H1 (cell line): ENCODE measurements at regions not wholly inside any gene's neighbourhood (a gene's known extent, or its start where the extent isn't known, plus 50 kb on each side); places are given as distances from the start of the nearest gene placed in this dataset.
"Not testable (repeated sequence)": the region's sequence is repeated elsewhere in the genome, so short reads cannot be mapped to it uniquely, and the experiment has no call there.

Source experiments
- CTCF ChIA-PET: fragments of 300-600 bp; sonication (Branson Sonifier 250); formaldehyde crosslinking; loops from one replicate; lab custom pipeline; 2021; ENCODE audit not compliant: partially characterized antibody; lab: Charles Lee
- POLR2A ChIA-PET: fragments of 300-600 bp; sonication (Branson Sonifier 250); formaldehyde crosslinking; loops from one replicate; lab custom pipeline; 2021; ENCODE audit warnings: inconsistent platforms; ENCODE audit not compliant: partially characterized antibody; lab: Charles Lee
- DNase-seq, 2 experiments: peaks; one replicate each; pipeline versions ENCODE4 v3.0.0 to v3.0.0-alpha.2; 2010 to 2022; ENCODE audit warnings: low spot score in 2 of 2, low read depth in 1 of 2, mixed read lengths in 1 of 2
- FAIRE-seq: peaks from 2 replicates; lab custom pipeline; 2011; peaks lifted over from hg19 to GRCh38; lab: Jason Lieb, UNC
- H2AFZ ChIP-seq: 2 replicates; pipeline ENCODE4 v1.8.1; 2012; ENCODE audit warnings: low read length, inconsistent platforms
- H2AK5ac ChIP-seq: 2 replicates; pipeline ENCODE4 v1.6.1; 2013; ENCODE audit warnings: low read depth, low read length
- H2BK120ac ChIP-seq: replicated peaks from 2 replicates; pipeline ENCODE3; 2013; ENCODE audit warnings: low read depth, low read length, inconsistent platforms
- H2BK12ac ChIP-seq: 2 replicates; pipeline ENCODE4 v1.6.1; 2013; ENCODE audit warnings: low read depth, low read length
- H2BK15ac ChIP-seq: 2 replicates; pipeline ENCODE4 v1.6.1; 2013; ENCODE audit warnings: low read length
- H2BK20ac ChIP-seq: 2 replicates; pipeline ENCODE4 v1.6.1; 2013; ENCODE audit warnings: low read length
- H2BK5ac ChIP-seq: 2 replicates; pipeline ENCODE4 v1.6.1; 2013; ENCODE audit warnings: low read depth, low read length
- H3K14ac ChIP-seq: 2 replicates; pipeline ENCODE4 v1.6.1; 2013; ENCODE audit warnings: inconsistent platforms; ENCODE audit not compliant: insufficient read length
- H3K18ac ChIP-seq: 2 replicates; pipeline ENCODE4 v1.6.1; 2013; ENCODE audit warnings: low read length; ENCODE audit errors: extremely low read depth
- H3K23ac ChIP-seq: 2 replicates; pipeline ENCODE4 v1.6.1; 2013; ENCODE audit warnings: inconsistent platforms; ENCODE audit not compliant: insufficient read length
- H3K23me2 ChIP-seq: 2 replicates; pipeline ENCODE4 v1.6.1; 2013; ENCODE audit warnings: low read depth, low read length
- H3K27ac ChIP-seq: 2 replicates; pipeline ENCODE4 v1.6.1; 2011; ENCODE audit warnings: low read depth, low read length, inconsistent platforms
- H3K27me3 ChIP-seq, 4 experiments: replicated peaks in 1 of 4; 1 replicate in 1 of 4; 2 replicates in 3 of 4; pipeline versions ENCODE4 v1.6.1 to v1.8.1; 2011 to 2013; ENCODE audit warnings: low read length in 3 of 4, mild to moderate bottlenecking in 3 of 4, inconsistent platforms in 2 of 4, mixed read lengths in 2 of 4, moderate library complexity in 1 of 4; ENCODE audit not compliant: control insufficient read depth in 3 of 4, insufficient read depth in 3 of 4; ENCODE audit errors: extremely low read depth in 1 of 4
- H3K36me3 ChIP-seq, 4 experiments: 2 replicates each; pipeline versions ENCODE4 v1.6.1 to v1.8.1; 2011 to 2013; ENCODE audit warnings: mild to moderate bottlenecking in 4 of 4, low read length in 3 of 4, moderate library complexity in 2 of 4, control low read depth in 1 of 4, inconsistent platforms in 1 of 4; ENCODE audit not compliant: insufficient read depth in 4 of 4, control insufficient read depth in 2 of 4
- H3K4ac ChIP-seq: replicated peaks from 2 replicates; pipeline ENCODE3; 2013; ENCODE audit warnings: low read length, low read depth, mixed read lengths, inconsistent platforms; ENCODE audit not compliant: insufficient read length
- H3K4me1 ChIP-seq, 4 experiments: replicated peaks in 1 of 4; 1 replicate in 1 of 4; 2 replicates in 3 of 4; pipeline versions ENCODE4 v1.6.1 to v1.8.1; 2011 to 2013; ENCODE audit warnings: low read length in 3 of 4, inconsistent platforms in 2 of 4, mixed read lengths in 1 of 4; ENCODE audit not compliant: insufficient read depth in 4 of 4, control insufficient read depth in 3 of 4
- H3K4me2 ChIP-seq, 2 experiments: 2 replicates each; pipeline versions ENCODE4 v1.6.1 to v1.8.1; 2011 to 2013; ENCODE audit warnings: low read depth in 2 of 2, low read length in 2 of 2, control low read depth in 1 of 2, inconsistent platforms in 1 of 2, mild to moderate bottlenecking in 1 of 2; ENCODE audit not compliant: insufficient read depth in 1 of 2
- H3K4me3 ChIP-seq, 4 experiments: fragments of 200-600, 300-600 bp in 1 of 4; sonication (generic), shearing (Covaris generic), sonication (Bioruptor Twin) in 1 of 4; 2 replicates each; pipeline versions ENCODE4 v1.5.1 to v1.8.1; 2011 to 2016; ENCODE audit warnings: low read length in 4 of 4, low read depth in 3 of 4, control low read depth in 2 of 4, inconsistent platforms in 2 of 4, mild to moderate bottlenecking in 2 of 4, mixed read lengths in 1 of 4, moderate library complexity in 1 of 4; ENCODE audit not compliant: insufficient read depth in 2 of 4; ENCODE audit errors: extremely low read depth in 1 of 4
- H3K56ac ChIP-seq: replicated peaks from 2 replicates; pipeline ENCODE3; 2013; ENCODE audit warnings: low read depth, mild to moderate bottlenecking, mixed read lengths, low read length, inconsistent platforms; ENCODE audit not compliant: insufficient read length
- H3K79me1 ChIP-seq: 2 replicates; pipeline ENCODE4 v1.6.1; 2013; ENCODE audit warnings: low read depth, low read length, control low read depth
- H3K79me2 ChIP-seq, 2 experiments: 2 replicates each; pipeline versions ENCODE4 v1.6.1 to v1.8.1; 2012 to 2013; ENCODE audit warnings: low read length in 2 of 2, mild to moderate bottlenecking in 2 of 2, inconsistent platforms in 1 of 2; ENCODE audit not compliant: insufficient read depth in 2 of 2, control insufficient read depth in 1 of 2
- H3K9ac ChIP-seq, 4 experiments: replicated peaks in 1 of 4; 1 replicate in 1 of 4; 2 replicates in 3 of 4; pipeline versions ENCODE4 v1.6.1 to v1.8.1; 2011 to 2013; ENCODE audit warnings: low read depth in 3 of 4, low read length in 3 of 4, control low read depth in 2 of 4, mild to moderate bottlenecking in 2 of 4, moderate library complexity in 2 of 4, inconsistent platforms in 1 of 4; ENCODE audit errors: extremely low read depth in 1 of 4
- H3K9me3 ChIP-seq, 2 experiments: 2 replicates each; pipeline versions ENCODE4 v1.6.1 to v1.8.1; 2012 to 2013; ENCODE audit warnings: mild to moderate bottlenecking in 2 of 2, moderate library complexity in 2 of 2, control low read depth in 1 of 2, inconsistent platforms in 1 of 2, low read depth in 1 of 2, low read length in 1 of 2, mixed read lengths in 1 of 2; ENCODE audit not compliant: insufficient read depth in 2 of 2
- H4K20me1 ChIP-seq, 2 experiments: replicated peaks in 1 of 2; 2 replicates each; pipeline versions ENCODE3 to v1.8.1; 2011 to 2013; ENCODE audit warnings: inconsistent platforms in 2 of 2, low read length in 2 of 2, mild to moderate bottlenecking in 1 of 2; ENCODE audit not compliant: insufficient read depth in 2 of 2, control insufficient read depth in 1 of 2
- H4K5ac ChIP-seq: 2 replicates; pipeline ENCODE4 v1.6.1; 2013; ENCODE audit warnings: low read length, low read depth, mixed read lengths, inconsistent platforms; ENCODE audit not compliant: insufficient read length
- H4K8ac ChIP-seq: 2 replicates; pipeline ENCODE4 v1.8.0; 2013; ENCODE audit warnings: mild to moderate bottlenecking, moderate library complexity, low read length, inconsistent platforms; ENCODE audit not compliant: insufficient read depth; ENCODE audit errors: extremely low read depth
- H4K91ac ChIP-seq: replicated peaks from 2 replicates; pipeline ENCODE3; 2013; ENCODE audit warnings: low read length, mixed read lengths, inconsistent platforms; ENCODE audit not compliant: insufficient read length
- NANOG ChIP-seq: IDR thresholded peaks from 2 replicates; pipeline ENCODE4 v1.6.1; 2011; ENCODE audit warnings: low read length, low read depth, mild to moderate bottlenecking, inconsistent platforms; ENCODE audit not compliant: insufficient read depth, poor library complexity, severe bottlenecking
- TCF12 ChIP-seq: IDR thresholded peaks from 2 replicates; pipeline ENCODE4 v1.6.1; 2011; ENCODE audit warnings: low read depth, mild to moderate bottlenecking, low read length
- WGBS, 2 experiments: shearing (Covaris generic) in 1 of 2; methylation state at CpG; one replicate each; pipeline versions ENCODE4 v1.1.6 to v1.1.7; 2013 to 2015; ENCODE audit warnings: low lambda C conversion rate in 2 of 2, mixed read lengths in 2 of 2, inconsistent platforms in 1 of 2, low coverage in 1 of 2, missing lambda C conversion rate in 1 of 2; ENCODE audit not compliant: insufficient replicate concordance in 2 of 2, insufficient coverage in 1 of 2, insufficient read length in 1 of 2; ENCODE audit errors: extremely low coverage in 1 of 2, missing lambda C conversion rate in 1 of 2; 5-methylcytosine and 5-hydroxymethylcytosine counted together

GRCh38 chr22:48918585-48919186 is 909.0 kb downstream of the BRD1 start (continued):
- TF ChIP-seq NANOG, result no peak
- no peak for TF ChIP-seq TCF12

GRCh38 chr22:48912356-48913066 is 915.2 kb downstream of the BRD1 start:
- Histone ChIP-seq H3K9me3 (peaks cover 9 to 11% of the 10 kb centered on the region in 2 experiments; a peak in 1 of 4 replicates), H3K4me3 (0 out of 8 replicates have a peak overlapping the region, but pooled peaks of 1 of the 4 experiments have one; percentile 9)
- H2BK12ac ChIP-seq, H3K79me1 ChIP-seq, H3K56ac ChIP-seq, H2AK5ac ChIP-seq, H2BK120ac ChIP-seq, H2BK20ac ChIP-seq, H3K4me2 ChIP-seq, FAIRE-seq, H3K23ac ChIP-seq, H3K27me3 ChIP-seq, H4K91ac ChIP-seq, H3K4ac ChIP-seq, POLR2A ChIA-PET, H3K18ac ChIP-seq, H2BK5ac ChIP-seq, H2AFZ ChIP-seq, H3K27ac ChIP-seq, H2BK15ac ChIP-seq, H3K4me1 ChIP-seq, H3K9ac ChIP-seq, H3K36me3 ChIP-seq, H4K5ac ChIP-seq, H4K8ac ChIP-seq, H3K23me2 ChIP-seq, H3K14ac ChIP-seq, H3K79me2 ChIP-seq, H4K20me1 ChIP-seq: not testable (repeated sequence)
- CTCF ChIA-PET, result interaction anchor here (0.5 kb wide), 1 partner anchor 1919 kb away, joined by 3 read pairs; no protein-coding TSS in a partner anchor
- DNase-seq, result peak in 1 of 2 experiments; percentile 8
- WGBS, 2 experiments, result 44% methylated on average over 2 of the region's 7 CpGs; no CpG with 5 or more reads in 1 of the 2 experiments
